ENCODE measurements at regions not wholly inside any gene's neighbourhood (a gene's known extent, or its start where the extent isn't known, plus 50 kb on each side); places are given as distances from the start of the nearest gene placed in this dataset.

DNA sequence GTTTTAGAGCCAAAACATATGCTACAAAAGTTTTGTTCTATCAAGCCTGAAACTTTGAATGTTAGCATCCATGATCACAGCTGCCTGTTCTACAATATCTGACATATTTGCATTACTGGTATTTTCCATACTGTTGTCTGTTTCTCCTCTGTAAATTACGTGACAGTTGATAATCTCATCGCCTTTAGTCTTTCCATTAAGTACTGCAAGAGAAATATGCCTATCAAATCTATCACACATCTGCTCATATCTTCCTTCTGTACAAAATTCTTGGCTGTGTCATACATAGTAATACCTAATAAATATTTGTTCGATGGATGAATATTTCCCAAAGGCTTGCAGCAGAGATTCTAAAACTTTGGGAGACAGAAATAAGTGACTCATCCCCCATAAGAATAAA, 717.3 kb downstream of the OTOL1 start:
- no peaks in the 10 kb centered on the region for H3K27me3 ChIP-seq (replicated peaks in 1 of 2; ENCODE audit: control insufficient read depth in 2 of 2, insufficient read depth in 2 of 2, low read length in 1 of 2)
- no peak overlapping the region for H3K4me2 ChIP-seq (ENCODE audit: control insufficient read depth, insufficient read depth)
- no peak overlapping the region for H3K27ac ChIP-seq (ENCODE audit: control insufficient read depth, insufficient read depth)
- ChIA-PET RAD21 (ENCODE audit: unreplicated experiment) (no interaction called here), CTCF (no interaction called here), SMC1A (ENCODE audit: uncharacterized antibody, unreplicated experiment) (no interaction called here), POLR2A (no interaction called here)
- ATAC-seq (no peak), FAIRE-seq (no peak), DNase-seq (ENCODE audit: low read depth, low spot score) (no peak)
- TF ChIP-seq WRNIP1 (IDR thresholded peaks at IDR 0.05; ENCODE audit: borderline replicate concordance, low read depth, low read length) (no peak), ZNF687 (IDR thresholded peaks at IDR 0.05) (no peak), CHD1 (IDR thresholded peaks at IDR 0.05; ENCODE audit: low read depth, low read length) (no peak), NFYB (IDR thresholded peaks at IDR 0.05; ENCODE audit: insufficient read depth, low read depth, low read length) (no peak), SMARCA5 (IDR thresholded peaks at IDR 0.05) (no peak), CBX5 (IDR thresholded peaks at IDR 0.05; ENCODE audit: low read depth) (no peak), CBFB (IDR thresholded peaks at IDR 0.05; ENCODE audit: low read depth) (no peak), GABPA (IDR thresholded peaks at IDR 0.05; ENCODE audit: low read depth) (no peak), YY1 (IDR thresholded peaks at IDR 0.05; ENCODE audit: low read depth, low read length) (no peak), TBL1XR1 (IDR thresholded peaks at IDR 0.05; ENCODE audit: low read depth, low read length) (no peak)
- TF ChIP-seq, protein P1, sequence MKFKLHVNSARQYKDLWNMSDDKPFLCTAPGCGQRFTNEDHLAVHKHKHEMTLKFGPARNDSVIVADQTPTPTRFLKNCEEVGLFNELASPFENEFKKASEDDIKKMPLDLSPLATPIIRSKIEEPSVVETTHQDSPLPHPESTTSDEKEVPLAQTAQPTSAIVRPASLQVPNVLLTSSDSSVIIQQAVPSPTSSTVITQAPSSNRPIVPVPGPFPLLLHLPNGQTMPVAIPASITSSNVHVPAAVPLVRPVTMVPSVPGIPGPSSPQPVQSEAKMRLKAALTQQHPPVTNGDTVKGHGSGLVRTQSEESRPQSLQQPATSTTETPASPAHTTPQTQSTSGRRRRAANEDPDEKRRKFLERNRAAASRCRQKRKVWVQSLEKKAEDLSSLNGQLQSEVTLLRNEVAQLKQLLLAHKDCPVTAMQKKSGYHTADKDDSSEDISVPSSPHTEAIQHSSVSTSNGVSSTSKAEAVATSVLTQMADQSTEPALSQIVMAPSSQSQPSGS (IDR thresholded peaks at IDR 0.05; ENCODE audit: low read length) = no peak
- TF ChIP-seq, protein P2, sequence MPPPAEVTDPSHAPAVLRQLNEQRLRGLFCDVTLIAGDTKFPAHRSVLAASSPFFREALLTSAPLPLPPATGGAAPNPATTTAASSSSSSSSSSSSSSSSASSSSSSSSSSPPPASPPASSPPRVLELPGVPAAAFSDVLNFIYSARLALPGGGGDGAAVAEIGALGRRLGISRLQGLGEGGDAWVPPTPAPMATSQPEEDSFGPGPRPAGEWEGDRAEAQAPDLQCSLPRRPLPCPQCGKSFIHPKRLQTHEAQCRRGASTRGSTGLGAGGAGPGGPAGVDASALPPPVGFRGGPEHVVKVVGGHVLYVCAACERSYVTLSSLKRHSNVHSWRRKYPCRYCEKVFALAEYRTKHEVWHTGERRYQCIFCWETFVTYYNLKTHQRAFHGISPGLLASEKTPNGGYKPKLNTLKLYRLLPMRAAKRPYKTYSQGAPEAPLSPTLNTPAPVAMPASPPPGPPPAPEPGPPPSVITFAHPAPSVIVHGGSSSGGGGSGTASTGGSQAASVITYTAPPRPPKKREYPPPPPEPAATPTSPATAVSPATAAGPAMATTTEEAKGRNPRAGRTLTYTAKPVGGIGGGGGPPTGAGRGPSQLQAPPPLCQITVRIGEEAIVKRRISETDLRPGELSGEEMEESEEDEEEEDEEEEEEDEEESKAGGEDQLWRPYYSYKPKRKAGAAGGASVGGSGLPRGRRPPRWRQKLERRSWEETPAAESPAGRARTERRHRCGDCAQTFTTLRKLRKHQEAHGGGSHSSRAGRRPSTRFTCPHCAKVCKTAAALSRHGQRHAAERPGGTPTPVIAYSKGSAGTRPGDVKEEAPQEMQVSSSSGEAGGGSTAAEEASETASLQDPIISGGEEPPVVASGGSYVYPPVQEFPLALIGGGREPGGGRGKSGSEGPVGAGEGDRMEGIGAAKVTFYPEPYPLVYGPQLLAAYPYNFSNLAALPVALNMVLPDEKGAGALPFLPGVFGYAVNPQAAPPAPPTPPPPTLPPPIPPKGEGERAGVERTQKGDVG (CRISPR knock-in tag; IDR thresholded peaks at IDR 0.05) = no peak
- no peak overlapping the region for H2AFZ ChIP-seq (ENCODE audit: control insufficient read depth, low read depth, low read length)
- no peak overlapping the region for H3K4me3 ChIP-seq
- in situ Hi-C loops (cut with MboI) = no loop called here
- no peaks in the 10 kb centered on the region for H3K79me2 ChIP-seq (ENCODE audit: control insufficient read depth, insufficient read depth, low read length)
- no peaks in the 10 kb centered on the region for H4K20me1 ChIP-seq (ENCODE audit: control insufficient read depth, insufficient read depth)
- no peaks in the 10 kb centered on the region for H3K36me3 ChIP-seq (ENCODE audit: control insufficient read depth in 2 of 2, insufficient read depth in 2 of 2, low read length in 1 of 2)
- intact Hi-C loops (cut with micrococcal nuclease; ENCODE audit: unreplicated experiment) = no loop called here
- H3K9ac ChIP-seq (ENCODE audit: control insufficient read depth, insufficient read depth, low read length) = no peak overlapping the region
- H3K9me3 ChIP-seq (replicated peaks; ENCODE audit: control insufficient read depth, insufficient read depth, low read length) = no peaks in the 10 kb centered on the region
- no peaks in the 10 kb centered on the region for H3K4me1 ChIP-seq (ENCODE audit: control insufficient read depth, insufficient read depth, low read length)
- BruUV-seq (replicated peaks) = no TSS peak
- WGBS (ENCODE audit: insufficient coverage, insufficient replicate concordance, low lambda C conversion rate, missing lambda C conversion rate) = 17% methylated on average over 3 of the region's 3 CpGs
